ENCODE measurements at regions not wholly inside any gene's neighbourhood (a gene's known extent, or its start where the extent isn't known, plus 50 kb on each side); places are given as distances from the start of the nearest gene placed in this dataset.

DNA sequence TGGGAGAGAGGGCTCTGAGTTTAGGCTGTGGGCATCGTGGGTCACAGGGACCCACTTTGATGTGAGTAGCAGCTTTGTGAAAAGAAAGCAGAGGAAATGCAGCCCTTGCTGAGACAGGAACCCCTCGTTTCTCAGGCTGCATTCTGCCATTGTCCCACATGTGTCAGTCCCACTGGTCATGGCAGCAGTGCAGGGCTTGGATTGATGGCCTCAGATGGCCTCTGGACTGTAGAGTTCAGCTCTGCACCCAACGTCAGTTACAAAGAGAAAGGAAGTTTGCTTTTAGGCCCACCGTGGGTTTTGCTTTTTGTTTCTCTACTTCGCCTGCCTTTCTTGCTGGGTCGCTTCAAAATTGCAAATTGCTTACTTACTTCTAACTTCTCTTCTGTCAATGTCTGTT, 248.3 kb upstream of the KLF3 start:
- H3K9ac ChIP-seq (replicated peaks in 1 of 4; ENCODE audit: extremely low read depth in 1 of 4, low read depth in 3 of 4, low read length in 3 of 4) = no peak overlapping the region; a peak in 2 of 7 replicates
- no peak overlapping the region for H3K23ac ChIP-seq (ENCODE audit: insufficient read length)
- H3K36me3 ChIP-seq (ENCODE audit: control insufficient read depth in 2 of 4, insufficient read depth in 4 of 4, low read length in 3 of 4) = no peaks in the 10 kb centered on the region
- H2BK5ac ChIP-seq (ENCODE audit: low read depth, low read length) = peak overlapping the region; percentile 71; the same call in 1 of the 2 replicates
- no peaks in the 10 kb centered on the region for H3K23me2 ChIP-seq (ENCODE audit: low read depth, low read length)
- no peak overlapping the region for H3K4me3 ChIP-seq (ENCODE audit: extremely low read depth in 1 of 4, insufficient read depth in 2 of 4, low read depth in 3 of 4, low read length in 4 of 4)
- H3K4me2 ChIP-seq (ENCODE audit: insufficient read depth in 1 of 2, low read depth in 2 of 2, low read length in 2 of 2) = no peak overlapping the region
- 0 out of 2 replicates have a peak overlapping the region, but pooled peaks have one; percentile 80 for H2BK12ac ChIP-seq (ENCODE audit: low read depth, low read length)
- H4K5ac ChIP-seq (ENCODE audit: insufficient read length, low read depth, low read length) = peak overlapping the region; percentile 13
- ChIA-PET CTCF (ENCODE audit: partially characterized antibody) (interaction anchor here (0.6 kb wide), 1 partner anchor 315 kb away, joined by 6 read pairs; no protein-coding TSS in a partner anchor), POLR2A (ENCODE audit: partially characterized antibody) (no interaction called here)
- H4K91ac ChIP-seq (replicated peaks; ENCODE audit: insufficient read length, low read length) = peak overlapping the region; percentile 93
- H3K27me3 ChIP-seq (replicated peaks in 1 of 4; ENCODE audit: control insufficient read depth in 3 of 4, extremely low read depth in 1 of 4, insufficient read depth in 3 of 4, low read length in 3 of 4) = no peaks in the 10 kb centered on the region
- H4K8ac ChIP-seq (ENCODE audit: extremely low read depth, insufficient read depth, low read length) = no peak overlapping the region
- no peak overlapping the region for H3K56ac ChIP-seq (replicated peaks; ENCODE audit: insufficient read length, low read depth, low read length)
- H3K9me3 ChIP-seq (ENCODE audit: insufficient read depth in 2 of 2, low read depth in 1 of 2, low read length in 1 of 2) = peaks cover 0 to 8% of the 10 kb centered on the region in 2 experiments; a peak in 1 of 4 replicates
- peak overlapping the region; percentile 92 for H2AFZ ChIP-seq (ENCODE audit: low read length)
- TF ChIP-seq NRF1 (IDR thresholded peaks at IDR 0.05; ENCODE audit: low read depth, low read length) (no peak), TBP (IDR thresholded peaks at IDR 0.05; ENCODE audit: low read depth, low read length) (no peak), MAFK (IDR thresholded peaks at IDR 0.05; ENCODE audit: low read depth, low read length) (no peak), KDM4A (IDR thresholded peaks at IDR 0.05; ENCODE audit: low read depth, low read length, severe bottlenecking) (no peak), SP1 (IDR thresholded peaks at IDR 0.05; ENCODE audit: low read depth, low read length) (no peak), CHD1 (IDR thresholded peaks at IDR 0.05; ENCODE audit: low read depth, low read length) (no peak), GABPA (IDR thresholded peaks at IDR 0.05; ENCODE audit: borderline replicate concordance, insufficient read depth, low read length) (no peak), POU5F1 (IDR thresholded peaks at IDR 0.05; ENCODE audit: low read depth, low read length) (no peak), FOSL1 (IDR thresholded peaks at IDR 0.05; ENCODE audit: insufficient read depth, low read depth, low read length) (no peak), ASH2L (IDR thresholded peaks at IDR 0.05; ENCODE audit: low read length) (no peak)
- TF ChIP-seq, protein P1, sequence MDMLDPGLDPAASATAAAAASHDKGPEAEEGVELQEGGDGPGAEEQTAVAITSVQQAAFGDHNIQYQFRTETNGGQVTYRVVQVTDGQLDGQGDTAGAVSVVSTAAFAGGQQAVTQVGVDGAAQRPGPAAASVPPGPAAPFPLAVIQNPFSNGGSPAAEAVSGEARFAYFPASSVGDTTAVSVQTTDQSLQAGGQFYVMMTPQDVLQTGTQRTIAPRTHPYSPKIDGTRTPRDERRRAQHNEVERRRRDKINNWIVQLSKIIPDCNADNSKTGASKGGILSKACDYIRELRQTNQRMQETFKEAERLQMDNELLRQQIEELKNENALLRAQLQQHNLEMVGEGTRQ (IDR thresholded peaks at IDR 0.05; ENCODE audit: low read length) = no peak
- no peaks in the 10 kb centered on the region for H3K79me2 ChIP-seq (ENCODE audit: control insufficient read depth in 1 of 2, insufficient read depth in 2 of 2, low read length in 2 of 2)
- peak overlapping the region; percentile 66 for H3K14ac ChIP-seq (ENCODE audit: insufficient read length)
- H4K20me1 ChIP-seq (replicated peaks in 1 of 2; ENCODE audit: control insufficient read depth in 1 of 2, insufficient read depth in 2 of 2, low read length in 2 of 2) = no peaks in the 10 kb centered on the region
- H3K4ac ChIP-seq (replicated peaks; ENCODE audit: insufficient read length, low read depth, low read length) = no peak overlapping the region
- H2BK120ac ChIP-seq (replicated peaks; ENCODE audit: low read depth, low read length) = no peak overlapping the region
- H3K79me1 ChIP-seq (ENCODE audit: low read depth, low read length) = no peaks in the 10 kb centered on the region
- peaks cover 0 to 3% (median under 1%) of the 10 kb centered on the region in 4 experiments; a peak in 3 of 7 replicates for H3K4me1 ChIP-seq (replicated peaks in 1 of 4; ENCODE audit: control insufficient read depth in 3 of 4, insufficient read depth in 4 of 4, low read length in 3 of 4)
- no peak for DNase-seq (ENCODE audit: low read depth in 1 of 2, low spot score in 2 of 2)
- FAIRE-seq = no peak
- no peak overlapping the region for H3K27ac ChIP-seq (ENCODE audit: low read depth, low read length)
- H2BK20ac ChIP-seq (ENCODE audit: low read length) = no peak overlapping the region
- WGBS, 2 experiments (ENCODE audit: extremely low coverage in 1 of 2, insufficient coverage in 1 of 2, insufficient read length in 1 of 2, insufficient replicate concordance in 2 of 2, low coverage in 1 of 2, low lambda C conversion rate in 2 of 2, missing lambda C conversion rate in 1 of 2) = 83% methylated on average over 6 of the region's 6 CpGs; no CpG with 5 or more reads in 1 of the 2 experiments
- H3K18ac ChIP-seq (ENCODE audit: extremely low read depth, low read length) = no peak overlapping the region; the same call in 1 of the 2 replicates
- 0 out of 2 replicates have a peak overlapping the region, but pooled peaks have one; percentile 92 for H2BK15ac ChIP-seq (ENCODE audit: low read length)
- no peak overlapping the region for H2AK5ac ChIP-seq (ENCODE audit: low read depth, low read length)
